Uterus (tissue), 2 donors: ENCODE measurements at regions not wholly inside any gene's neighbourhood (a gene's known extent, or its start where the extent isn't known, plus 50 kb on each side); places are given as distances from the start of the nearest gene placed in this dataset.

Source experiments
- CTCF ChIP-seq, 4 experiments: fragments of 200-600 bp in 2 of 4; fragments of 450-650 bp in 2 of 4; sonication (generic) in 2 of 4; IDR thresholded peaks; one replicate each; pipeline ENCODE4 v1.5.1; 2016 to 2019; ENCODE audit warnings: antibody characterized with exemption in 4 of 4, mild to moderate bottlenecking in 2 of 4, moderate library complexity in 1 of 4
- POLR2A ChIP-seq, 2 donors: fragments of 450-650 bp; IDR thresholded peaks; one replicate each; pipeline ENCODE4 v1.6.1; 2016; ENCODE audit warnings: antibody characterized with exemption in 2 of 2, mild to moderate bottlenecking in 1 of 2, moderate library complexity in 1 of 2

- no peak for TF ChIP-seq CTCF (IDR thresholded peaks at IDR 0.05)
- no peak for TF ChIP-seq POLR2A (IDR thresholded peaks at IDR 0.05)
These were observed 68.1 kb upstream of the NMNAT3 start for GRCh38 chr3:139745831-139746230.
